IMR-90 (cell line): ENCODE measurements at regions not wholly inside any gene's neighbourhood (a gene's known extent, or its start where the extent isn't known, plus 50 kb on each side); places are given as distances from the start of the nearest gene placed in this dataset.
"Not testable (repeated sequence)": the region's sequence is repeated elsewhere in the genome, so short reads cannot be mapped to it uniquely, and the experiment has no call there.

Source experiments
- ATAC-seq: fragments of 200-7000 bp; cut with Tn5 transposase; 2 replicates; pipeline ENCODE4 v1.9.1; 2020; ENCODE audit warnings: low read depth, mild to moderate bottlenecking, moderate library complexity
- BruUV-seq: library from RNA; stranded (reverse); fragments of 400-500 nt; replicated peaks from 2 replicates; lab custom pipeline; 2021; lab: Mats Ljungman, UMichigan
- CTCF ChIA-PET: fragments of 300-600 bp; formaldehyde crosslinking; extraction: SDS; loops from one replicate; lab custom pipeline; 2021; ENCODE audit warnings: antibody characterized with exemption; lab: Yijun Ruan, JAX
- POLR2A ChIA-PET: fragments of 300-600 bp; sonication (Branson Sonifier 250); formaldehyde crosslinking; loops from one replicate; lab custom pipeline; 2022; ENCODE audit warnings: antibody characterized with exemption; ENCODE audit not compliant: unreplicated experiment; lab: Charles Lee
- DNase-seq: peaks from one replicate; pipeline ENCODE4 v3.0.0; 2013
- H2AFZ ChIP-seq: replicated peaks from 2 replicates; pipeline ENCODE3; 2013; ENCODE audit warnings: low read length, mild to moderate bottlenecking; ENCODE audit not compliant: poor library complexity
- H2AK5ac ChIP-seq: 2 replicates; pipeline ENCODE4 v1.6.1; 2013; ENCODE audit warnings: low read depth, low read length, inconsistent platforms
- H2AK9ac ChIP-seq: replicated peaks from 2 replicates; pipeline ENCODE3; 2013; ENCODE audit warnings: mild to moderate bottlenecking, low read depth, low read length, moderate library complexity; ENCODE audit not compliant: poor library complexity
- H2BK120ac ChIP-seq: 2 replicates; pipeline ENCODE4 v1.6.1; 2013; ENCODE audit warnings: low read depth, low read length, inconsistent platforms
- H2BK15ac ChIP-seq: 3 replicates; pipeline ENCODE4 v1.6.1; 2013; ENCODE audit warnings: low read depth, low read length, inconsistent platforms
- H2BK20ac ChIP-seq: 2 replicates; pipeline ENCODE4 v1.6.1; 2013; ENCODE audit warnings: low read depth, mild to moderate bottlenecking, inconsistent platforms, low read length, moderate library complexity
- H2BK5ac ChIP-seq: 2 replicates; pipeline ENCODE4 v1.6.1; 2013; ENCODE audit warnings: mild to moderate bottlenecking, low read depth, low read length, inconsistent platforms; ENCODE audit not compliant: poor library complexity, severe bottlenecking
- H3K14ac ChIP-seq: replicated peaks from 2 replicates; pipeline ENCODE4 v1.6.1; 2013; ENCODE audit warnings: low read depth, low read length, inconsistent platforms
- H3K18ac ChIP-seq: 2 replicates; pipeline ENCODE4 v1.6.1; 2013; ENCODE audit warnings: low read depth, low read length, control low read depth
- H3K23ac ChIP-seq: 2 replicates; pipeline ENCODE4 v1.6.1; 2013; ENCODE audit warnings: low read depth, low read length, inconsistent platforms
- H3K27ac ChIP-seq: 2 replicates; pipeline ENCODE4 v1.5.1; 2013; ENCODE audit warnings: mild to moderate bottlenecking, control low read depth, low read length; ENCODE audit not compliant: insufficient read depth
- H3K27me3 ChIP-seq: 2 replicates; pipeline ENCODE4 v1.6.1; 2013; ENCODE audit warnings: low read length; ENCODE audit not compliant: control insufficient read depth, insufficient read depth
- H3K36me3 ChIP-seq: 2 replicates; pipeline ENCODE4 v1.6.1; 2013; ENCODE audit warnings: low read length, mixed read lengths; ENCODE audit not compliant: control insufficient read depth, insufficient read depth
- H3K4ac ChIP-seq: 2 replicates; pipeline ENCODE4 v1.6.1; 2013; ENCODE audit warnings: low read depth, low read length, inconsistent platforms
- H3K4me1 ChIP-seq: 2 replicates; pipeline ENCODE4 v1.6.1; 2013; ENCODE audit warnings: low read length, mixed read lengths; ENCODE audit not compliant: control insufficient read depth, insufficient read depth
- H3K4me2 ChIP-seq: 2 replicates; pipeline ENCODE4 v1.6.1; 2013; ENCODE audit warnings: low read depth, mild to moderate bottlenecking, control low read depth, low read length, moderate library complexity
- H3K4me3 ChIP-seq: 2 replicates; pipeline ENCODE4 v1.5.1; 2013; ENCODE audit warnings: low read depth, mild to moderate bottlenecking, control low read depth, low read length, moderate library complexity; ENCODE audit not compliant: insufficient read depth
- H3K56ac ChIP-seq: 2 replicates; pipeline ENCODE4 v1.6.1; 2013; ENCODE audit warnings: low read length, inconsistent platforms; ENCODE audit not compliant: insufficient read depth; ENCODE audit errors: extremely low read depth
- H3K79me1 ChIP-seq, 2 experiments: 2 replicates each; pipeline ENCODE4 v1.6.1; 2013; ENCODE audit warnings: low read length in 2 of 2, inconsistent platforms in 1 of 2, low read depth in 1 of 2
- H3K9ac ChIP-seq: 2 replicates; pipeline ENCODE4 v1.6.1; 2013; ENCODE audit warnings: low read depth, low read length, control low read depth
- H3K9me1 ChIP-seq: 2 replicates; pipeline ENCODE4 v1.6.1; 2013; ENCODE audit warnings: low read length, inconsistent platforms; ENCODE audit not compliant: insufficient read depth
- H3K9me3 ChIP-seq: 2 replicates; pipeline ENCODE4 v1.6.1; 2013; ENCODE audit warnings: low read length; ENCODE audit not compliant: control insufficient read depth, insufficient read depth
- H4K20me1 ChIP-seq: 2 replicates; pipeline ENCODE4 v1.6.1; 2013; ENCODE audit warnings: low read length, inconsistent platforms; ENCODE audit not compliant: insufficient read depth
- H4K5ac ChIP-seq: 2 replicates; pipeline ENCODE4 v1.6.1; 2013; ENCODE audit warnings: mild to moderate bottlenecking, low read depth, low read length, control low read depth
- H4K8ac ChIP-seq, 2 experiments: 2 replicates each; pipeline ENCODE4 v1.6.1; 2013; ENCODE audit warnings: low read depth in 2 of 2, low read length in 2 of 2, control low read depth in 1 of 2, inconsistent platforms in 1 of 2
- H4K91ac ChIP-seq: 2 replicates; pipeline ENCODE4 v1.6.1; 2013; ENCODE audit warnings: low read depth, low read length, inconsistent platforms; ENCODE audit not compliant: insufficient read depth
- BHLHE40 ChIP-seq: fragments of 150-350 bp; IDR thresholded peaks from 2 replicates; pipeline ENCODE4 v1.6.1; 2016; ENCODE audit warnings: mild to moderate bottlenecking, low read depth, low read length
- ELK1 ChIP-seq: fragments of 150-350 bp; IDR thresholded peaks from 2 replicates; pipeline ENCODE4 v1.6.1; 2016; ENCODE audit warnings: low read depth, mild to moderate bottlenecking, low read length, moderate library complexity, borderline replicate concordance
- MAFK ChIP-seq: IDR thresholded peaks from 2 replicates; pipeline ENCODE4 v1.6.1; 2012; ENCODE audit warnings: low read depth, low read length, improper control_type of control experiment
- NFE2L2 ChIP-seq: fragments of 150-350 bp; IDR thresholded peaks from 2 replicates; pipeline ENCODE4 v1.6.1; 2016; ENCODE audit warnings: low read depth, mild to moderate bottlenecking, low read length
- RCOR1 ChIP-seq: IDR thresholded peaks from 2 replicates; pipeline ENCODE4 v1.6.1; 2012; ENCODE audit warnings: mild to moderate bottlenecking, low read length, improper control_type of control experiment; ENCODE audit not compliant: insufficient replicate concordance
- RFX5 ChIP-seq: IDR thresholded peaks from 2 replicates; pipeline ENCODE4 v1.8.0; 2012; ENCODE audit warnings: low read depth, mild to moderate bottlenecking, low read length, moderate library complexity
- SMC3 ChIP-seq: fragments of 150-350 bp; IDR thresholded peaks from 2 replicates; pipeline ENCODE4 v1.6.1; 2016; ENCODE audit warnings: low read depth, mild to moderate bottlenecking, antibody characterized with exemption, low read length, moderate library complexity
- WGBS, 2 experiments: methylation state at CpG; one replicate each; pipeline versions ENCODE4 v1.1.5 to v1.1.7; 2013; ENCODE audit warnings: missing lambda C conversion rate in 2 of 2; ENCODE audit not compliant: insufficient read length in 1 of 2; ENCODE audit errors: extremely low coverage in 2 of 2; 5-methylcytosine and 5-hydroxymethylcytosine counted together
- dilution Hi-C: fragments of 300-500 bp; cut with HindIII; formaldehyde crosslinking; loops from one replicate; pipeline ENCODE4 v1.14.3; 2018; ENCODE audit warnings: low sequenced_read_pairs; ENCODE audit not compliant: unreplicated experiment
- in situ Hi-C: fragments of 300-500 bp; cut with MboI; formaldehyde crosslinking; loops from 3 replicates; pipeline ENCODE4 v1.14.3; 2019; ENCODE audit warnings: low sequenced_read_pairs, inconsistent platforms, mixed read lengths
- intact Hi-C: fragments of 100-400 bp; cut with micrococcal nuclease; formaldehyde crosslinking; loops from 2 replicates; pipeline ENCODE4 v1.10.0; 2022
- TF ChIP-seq, protein P1 (sequence below): fragments of 150-350 bp; IDR thresholded peaks from 2 replicates; pipeline ENCODE4 v1.6.1; 2017; ENCODE audit warnings: mild to moderate bottlenecking, antibody characterized with exemption, low read length, low read depth

DNA sequence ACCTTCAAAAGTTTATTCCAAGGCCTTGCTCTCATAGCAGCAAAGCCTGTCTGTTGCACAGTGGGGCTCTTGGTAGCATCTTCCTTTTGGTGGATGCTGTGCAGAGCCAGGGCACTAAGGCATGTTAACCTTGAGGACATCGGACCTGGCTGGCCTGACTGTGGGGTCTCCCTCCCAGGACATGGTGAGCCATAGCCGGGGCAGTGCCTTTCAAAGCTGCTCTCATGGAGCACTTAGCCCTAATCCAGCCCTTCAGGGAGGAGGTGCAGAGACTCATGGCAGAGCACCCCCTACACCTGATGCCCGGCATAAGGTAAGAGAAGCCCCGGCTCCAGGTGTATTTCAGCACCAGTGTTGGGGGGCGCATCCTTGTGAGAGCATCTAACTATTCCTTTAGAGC is 941.4 kb upstream of the ZNF722 start:
- Histone ChIP-seq H3K4me2 (no peak overlapping the region), H3K9ac (no peak overlapping the region), H2AFZ (no peak overlapping the region), H3K14ac (no peak overlapping the region), H4K91ac (no peak overlapping the region), H3K4me1 (no peaks in the 10 kb centered on the region), H2AK5ac (no peak overlapping the region), H3K4ac (no peak overlapping the region), H2BK20ac (no peak overlapping the region), H3K4me3 (no peak overlapping the region), H3K79me1 (no peaks in the 10 kb centered on the region), H3K18ac (no peak overlapping the region), H4K8ac (no peak overlapping the region), H2BK5ac (no peak overlapping the region), H4K5ac (no peak overlapping the region), H2BK15ac (no peak overlapping the region), H2BK120ac (no peak overlapping the region), H3K9me1 (no peaks in the 10 kb centered on the region), H2AK9ac (no peak overlapping the region), H3K27ac (no peak overlapping the region), H3K56ac (no peak overlapping the region), H3K27me3 (no peaks in the 10 kb centered on the region), H3K36me3 (no peaks in the 10 kb centered on the region), H3K9me3 (peaks cover 27% of the 10 kb centered on the region), H3K23ac (no peak overlapping the region), H4K20me1 (no peaks in the 10 kb centered on the region)
- no TSS peak for BruUV-seq
- DNase-seq = no peak
- dilution Hi-C loops = no loop called here
- no peak for ATAC-seq
- in situ Hi-C loops = no loop called here
- ChIA-PET POLR2A (no interaction called here), CTCF (no interaction called here)
- intact Hi-C loops = no loop called here
- TF ChIP-seq RFX5 = no peak
- no peak for TF ChIP-seq ELK1
- TF ChIP-seq, protein P1, sequence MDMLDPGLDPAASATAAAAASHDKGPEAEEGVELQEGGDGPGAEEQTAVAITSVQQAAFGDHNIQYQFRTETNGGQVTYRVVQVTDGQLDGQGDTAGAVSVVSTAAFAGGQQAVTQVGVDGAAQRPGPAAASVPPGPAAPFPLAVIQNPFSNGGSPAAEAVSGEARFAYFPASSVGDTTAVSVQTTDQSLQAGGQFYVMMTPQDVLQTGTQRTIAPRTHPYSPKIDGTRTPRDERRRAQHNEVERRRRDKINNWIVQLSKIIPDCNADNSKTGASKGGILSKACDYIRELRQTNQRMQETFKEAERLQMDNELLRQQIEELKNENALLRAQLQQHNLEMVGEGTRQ = no peak
- no peak for TF ChIP-seq BHLHE40
- TF ChIP-seq MAFK = no peak
- no peak for TF ChIP-seq RCOR1
- TF ChIP-seq SMC3 = no peak
- no peak for TF ChIP-seq NFE2L2
- no CpG with 5 or more reads among the region's 5 CpGs for WGBS, 2 experiments

- H3K79me1 ChIP-seq, H3K18ac ChIP-seq, H3K4me1 ChIP-seq, H2AK9ac ChIP-seq, H2AFZ ChIP-seq, H3K23ac ChIP-seq, H3K27ac ChIP-seq, DNase-seq, H3K56ac ChIP-seq, H3K27me3 ChIP-seq, H3K14ac ChIP-seq, H4K20me1 ChIP-seq, intact Hi-C loops, H3K4me2 ChIP-seq, H4K5ac ChIP-seq, H4K8ac ChIP-seq, H4K91ac ChIP-seq, H2BK15ac ChIP-seq, ATAC-seq, dilution Hi-C loops, POLR2A ChIA-PET, H2AK5ac ChIP-seq, H3K9me1 ChIP-seq, BruUV-seq, H2BK20ac ChIP-seq, H3K36me3 ChIP-seq, H2BK5ac ChIP-seq, H3K4me3 ChIP-seq, in situ Hi-C loops, H3K4ac ChIP-seq, CTCF ChIA-PET, H3K9ac ChIP-seq, H2BK120ac ChIP-seq: not testable (repeated sequence)
- peaks cover 16% of the 10 kb centered on the region; the same call in 1 of the 2 replicates for H3K9me3 ChIP-seq
- no CpG with 5 or more reads among the region's 9 CpGs for WGBS, 2 experiments
Measured at GRCh38 chr7:63060701-63061100, 937.9 kb upstream of the ZNF722 start.
